Right atrium auricular region (tissue), 2 donors: ENCODE measurements at regions not wholly inside any gene's neighbourhood (a gene's known extent, or its start where the extent isn't known, plus 50 kb on each side); places are given as distances from the start of the nearest gene placed in this dataset.

ENCODE experiments used
- DNase-seq: peaks from one replicate; pipeline ENCODE4 v3.0.0-alpha.2; 2019; ENCODE audit warnings: low spot score
- H3K27ac ChIP-seq, 2 donors: fragments of 200-600 bp; sonication (generic); 1 replicate in 1 of 2; 2 replicates in 1 of 2; pipeline ENCODE4 v1.5.1; 2016 to 2019
- H3K27me3 ChIP-seq, 2 donors: fragments of 200-600 bp; sonication (generic); one replicate each; pipeline versions ENCODE4 v1.5.1 to v1.6.0; 2017 to 2019
- H3K36me3 ChIP-seq: fragments of 200-600 bp; sonication (generic); one replicate; pipeline ENCODE4 v1.5.1; 2016
- H3K4me1 ChIP-seq, 2 donors: fragments of 200-600 bp; sonication (generic); one replicate each; pipeline versions ENCODE4 v1.5.1 to v1.6.0; 2017 to 2019
- H3K4me3 ChIP-seq, 2 donors: fragments of 200-600 bp; sonication (generic); 1 replicate in 1 of 2; 2 replicates in 1 of 2; pipeline ENCODE4 v1.5.1; 2017 to 2019; ENCODE audit warnings: mild to moderate bottlenecking in 1 of 2, moderate library complexity in 1 of 2
- H3K9me3 ChIP-seq, 2 donors: fragments of 200-600 bp; sonication (generic); one replicate each; pipeline ENCODE4 v1.5.1; 2019
- TF ChIP-seq, protein P1 (sequence below), 2 donors: fragments of 200-600 bp; sonication (generic); IDR thresholded peaks; one replicate each; pipeline ENCODE4 v1.5.1; 2019; ENCODE audit warnings: antibody characterized with exemption in 2 of 2

DNA sequence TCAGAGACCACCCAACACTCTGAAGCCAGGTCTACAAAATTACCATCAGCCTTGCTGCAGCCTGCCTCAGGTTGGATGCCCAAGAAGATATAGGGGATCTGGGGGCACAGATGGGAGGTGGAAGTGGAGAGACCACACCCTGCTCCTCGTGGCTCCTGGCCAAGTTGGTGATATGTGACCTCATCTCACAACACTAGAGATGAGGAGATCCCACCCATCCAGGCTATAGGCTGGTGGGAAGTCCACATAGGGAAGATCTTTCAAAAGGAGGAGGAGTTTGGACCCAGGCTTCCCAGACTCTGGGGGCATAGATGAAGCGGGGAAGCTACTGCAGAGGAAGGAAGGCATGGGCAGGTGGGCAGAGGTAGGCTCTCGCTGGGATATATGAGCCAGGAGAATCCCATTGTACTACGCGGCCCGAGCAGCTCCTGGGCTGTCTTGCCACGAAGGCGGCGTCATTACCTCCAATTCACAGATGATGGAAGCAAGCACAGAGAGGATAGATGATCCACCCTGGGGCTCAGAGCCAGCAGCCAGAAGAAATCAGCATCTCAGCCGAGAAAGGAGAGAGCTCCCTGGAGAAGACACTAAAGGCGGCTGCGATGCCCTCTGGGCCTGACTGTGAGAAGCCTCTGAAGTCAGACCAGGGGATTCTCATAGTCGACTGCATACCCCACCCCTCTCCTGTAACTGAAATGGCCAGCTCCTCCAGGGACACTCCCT lies 96.0 kb downstream of the RHOB start:
- peaks cover 0 to 5% of the 10 kb centered on the region in 2 donors for H3K9me3 ChIP-seq
- DNase-seq, result no peak
- H3K4me1 ChIP-seq, result peaks cover 0 to 25% of the 10 kb centered on the region in 2 donors
- H3K27me3 ChIP-seq, result no peaks in the 10 kb centered on the region
- H3K36me3 ChIP-seq, result no peaks in the 10 kb centered on the region
- TF ChIP-seq, protein P1, sequence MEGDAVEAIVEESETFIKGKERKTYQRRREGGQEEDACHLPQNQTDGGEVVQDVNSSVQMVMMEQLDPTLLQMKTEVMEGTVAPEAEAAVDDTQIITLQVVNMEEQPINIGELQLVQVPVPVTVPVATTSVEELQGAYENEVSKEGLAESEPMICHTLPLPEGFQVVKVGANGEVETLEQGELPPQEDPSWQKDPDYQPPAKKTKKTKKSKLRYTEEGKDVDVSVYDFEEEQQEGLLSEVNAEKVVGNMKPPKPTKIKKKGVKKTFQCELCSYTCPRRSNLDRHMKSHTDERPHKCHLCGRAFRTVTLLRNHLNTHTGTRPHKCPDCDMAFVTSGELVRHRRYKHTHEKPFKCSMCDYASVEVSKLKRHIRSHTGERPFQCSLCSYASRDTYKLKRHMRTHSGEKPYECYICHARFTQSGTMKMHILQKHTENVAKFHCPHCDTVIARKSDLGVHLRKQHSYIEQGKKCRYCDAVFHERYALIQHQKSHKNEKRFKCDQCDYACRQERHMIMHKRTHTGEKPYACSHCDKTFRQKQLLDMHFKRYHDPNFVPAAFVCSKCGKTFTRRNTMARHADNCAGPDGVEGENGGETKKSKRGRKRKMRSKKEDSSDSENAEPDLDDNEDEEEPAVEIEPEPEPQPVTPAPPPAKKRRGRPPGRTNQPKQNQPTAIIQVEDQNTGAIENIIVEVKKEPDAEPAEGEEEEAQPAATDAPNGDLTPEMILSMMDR (IDR thresholded peaks at IDR 0.05), result no peak
- H3K4me3 ChIP-seq, result no peak overlapping the region
- no peak overlapping the region for H3K27ac ChIP-seq

GRCh38 chr2:20543469-20544152 lies 96.7 kb downstream of the RHOB start:
- TF ChIP-seq, protein P1 (IDR thresholded peaks at IDR 0.05), result no peak
- Histone ChIP-seq H3K4me3 (no peak overlapping the region), H3K27me3 (no peaks in the 10 kb centered on the region), H3K4me1 (peaks cover 0 to 18% of the 10 kb centered on the region in 2 donors), H3K27ac (no peak overlapping the region), H3K9me3 (peaks cover 0 to 5% of the 10 kb centered on the region in 2 donors), H3K36me3 (no peaks in the 10 kb centered on the region)
- no peak for DNase-seq

- H3K36me3 ChIP-seq, result no peaks in the 10 kb centered on the region
- H3K9me3 ChIP-seq, result peaks cover 0 to 5% of the 10 kb centered on the region in 2 donors
- H3K27me3 ChIP-seq, result no peaks in the 10 kb centered on the region
- H3K4me1 ChIP-seq, result peaks cover 0 to 16% of the 10 kb centered on the region in 2 donors
- TF ChIP-seq, protein P1 (IDR thresholded peaks at IDR 0.05), result no peak
- no peak overlapping the region for H3K4me3 ChIP-seq
- no peak for DNase-seq
- no peak overlapping the region for H3K27ac ChIP-seq
Observed at GRCh38 chr2:20544153-20544747, 97.4 kb downstream of the RHOB start.

DNA sequence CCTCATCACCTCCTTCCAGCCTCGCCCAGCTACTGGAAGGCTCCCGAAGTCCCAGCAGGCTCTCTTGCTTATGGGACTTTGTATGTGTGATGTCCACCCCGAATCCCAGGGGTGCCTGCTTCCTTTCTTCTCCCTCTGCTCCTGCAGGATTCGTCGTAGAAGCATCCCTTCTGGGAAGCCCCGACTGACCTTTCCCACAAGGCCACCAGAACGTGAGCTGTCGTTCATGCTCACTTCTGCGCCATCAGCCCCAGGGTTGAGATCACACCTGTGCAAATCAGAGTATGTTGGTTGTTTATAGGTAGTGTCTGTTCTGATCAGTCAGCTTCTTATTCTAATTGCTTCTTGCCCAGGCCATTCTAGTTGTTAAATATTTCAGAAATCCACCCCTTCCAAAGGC lies 101.8 kb downstream of the HS1BP3 start:
- Histone ChIP-seq H3K4me3 (no peak overlapping the region), H3K4me1 (peaks cover 0 to 12% of the 10 kb centered on the region in 2 donors), H3K36me3 (no peaks in the 10 kb centered on the region), H3K27me3 (no peaks in the 10 kb centered on the region), H3K9me3 (peaks cover 0 to 5% of the 10 kb centered on the region in 2 donors), H3K27ac (no peak overlapping the region)
- TF ChIP-seq, protein P1 (IDR thresholded peaks at IDR 0.05), result no peak
- DNase-seq, result no peak

- Histone ChIP-seq H3K27me3 (no peaks in the 10 kb centered on the region), H3K4me3 (no peak overlapping the region), H3K27ac (no peak overlapping the region), H3K9me3 (peaks cover 0 to 5% of the 10 kb centered on the region in 2 donors), H3K4me1 (peaks cover 0 to 12% of the 10 kb centered on the region in 2 donors), H3K36me3 (no peaks in the 10 kb centered on the region)
- no peak for DNase-seq
- TF ChIP-seq, protein P1 (IDR thresholded peaks at IDR 0.05), result no peak
Observed at GRCh38 chr2:20549691-20550348, 101.1 kb downstream of the HS1BP3 start.
